ENCODE measurements at regions not wholly inside any gene's neighbourhood (a gene's known extent, or its start where the extent isn't known, plus 50 kb on each side); places are given as distances from the start of the nearest gene placed in this dataset.

- Histone ChIP-seq H3K4me3 (no peak overlapping the region), H3K27me3 (no peaks in the 10 kb centered on the region), H3K36me3 (replicated peaks; ENCODE audit: insufficient read depth, low read depth) (no peaks in the 10 kb centered on the region), H3K4me2 (no peak overlapping the region), H3K9me2 (replicated peaks; ENCODE audit: insufficient read depth) (no peaks in the 10 kb centered on the region), H3K9me3 (ENCODE audit: low read depth) (no peaks in the 10 kb centered on the region), H2AFZ (no peak overlapping the region), H3K27ac (no peak overlapping the region), H3K4me1 (ENCODE audit: insufficient read depth) (no peaks in the 10 kb centered on the region), H3K79me2 (no peaks in the 10 kb centered on the region), H4K20me1 (ENCODE audit: insufficient read depth, poor library complexity, severe bottlenecking) (no peaks in the 10 kb centered on the region)
- 100% methylated on average over 1 of the region's 1 CpG for WGBS (ENCODE audit: low lambda C conversion rate, missing lambda C conversion rate)
- TF ChIP-seq, protein P1, sequence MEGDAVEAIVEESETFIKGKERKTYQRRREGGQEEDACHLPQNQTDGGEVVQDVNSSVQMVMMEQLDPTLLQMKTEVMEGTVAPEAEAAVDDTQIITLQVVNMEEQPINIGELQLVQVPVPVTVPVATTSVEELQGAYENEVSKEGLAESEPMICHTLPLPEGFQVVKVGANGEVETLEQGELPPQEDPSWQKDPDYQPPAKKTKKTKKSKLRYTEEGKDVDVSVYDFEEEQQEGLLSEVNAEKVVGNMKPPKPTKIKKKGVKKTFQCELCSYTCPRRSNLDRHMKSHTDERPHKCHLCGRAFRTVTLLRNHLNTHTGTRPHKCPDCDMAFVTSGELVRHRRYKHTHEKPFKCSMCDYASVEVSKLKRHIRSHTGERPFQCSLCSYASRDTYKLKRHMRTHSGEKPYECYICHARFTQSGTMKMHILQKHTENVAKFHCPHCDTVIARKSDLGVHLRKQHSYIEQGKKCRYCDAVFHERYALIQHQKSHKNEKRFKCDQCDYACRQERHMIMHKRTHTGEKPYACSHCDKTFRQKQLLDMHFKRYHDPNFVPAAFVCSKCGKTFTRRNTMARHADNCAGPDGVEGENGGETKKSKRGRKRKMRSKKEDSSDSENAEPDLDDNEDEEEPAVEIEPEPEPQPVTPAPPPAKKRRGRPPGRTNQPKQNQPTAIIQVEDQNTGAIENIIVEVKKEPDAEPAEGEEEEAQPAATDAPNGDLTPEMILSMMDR (IDR thresholded peaks at IDR 0.05; ENCODE audit: poor library complexity), result no peak
- TF ChIP-seq EZH2 (IDR thresholded peaks at IDR 0.05; ENCODE audit: borderline replicate concordance) (no peak), EZH2phosphoT487 (IDR thresholded peaks at IDR 0.05; ENCODE audit: low read depth, severe bottlenecking, unreplicated experiment) (no peak)
- DNase-seq (ENCODE audit: low spot score), result no peak
Measured at GRCh38 chr2:125424266-125424785, 1231.6 kb upstream of the GYPC start.

GRCh38 chr2:125427721-125428315, 1228.1 kb upstream of the GYPC start:
- Histone ChIP-seq H3K4me2 (no peak overlapping the region), H3K79me2 (no peaks in the 10 kb centered on the region), H2AFZ (no peak overlapping the region), H3K9me2 (replicated peaks; ENCODE audit: insufficient read depth) (no peaks in the 10 kb centered on the region), H3K36me3 (replicated peaks; ENCODE audit: insufficient read depth, low read depth) (no peaks in the 10 kb centered on the region), H4K20me1 (ENCODE audit: insufficient read depth, poor library complexity, severe bottlenecking) (no peaks in the 10 kb centered on the region), H3K27me3 (no peaks in the 10 kb centered on the region), H3K9me3 (ENCODE audit: low read depth) (no peaks in the 10 kb centered on the region), H3K4me1 (ENCODE audit: insufficient read depth) (no peaks in the 10 kb centered on the region), H3K27ac (no peak overlapping the region), H3K4me3 (no peak overlapping the region)
- no peak for TF ChIP-seq EZH2phosphoT487 (IDR thresholded peaks at IDR 0.05; ENCODE audit: low read depth, severe bottlenecking, unreplicated experiment)
- no peak for TF ChIP-seq EZH2 (IDR thresholded peaks at IDR 0.05; ENCODE audit: borderline replicate concordance)
- TF ChIP-seq, protein P1 (IDR thresholded peaks at IDR 0.05; ENCODE audit: poor library complexity), result no peak
- 50% methylated on average over 1 of the region's 1 CpG for WGBS (ENCODE audit: low lambda C conversion rate, missing lambda C conversion rate)
- no peak for DNase-seq (ENCODE audit: low spot score)

- WGBS (ENCODE audit: low lambda C conversion rate, missing lambda C conversion rate), result 83% methylated on average over 5 of the region's 5 CpGs
- H3K4me2 ChIP-seq, result no peak overlapping the region
- H3K27me3 ChIP-seq, result no peaks in the 10 kb centered on the region
- H3K27ac ChIP-seq, result no peak overlapping the region
- DNase-seq (ENCODE audit: low spot score), result no peak
- H3K9me2 ChIP-seq (replicated peaks; ENCODE audit: insufficient read depth), result no peaks in the 10 kb centered on the region
- no peaks in the 10 kb centered on the region for H4K20me1 ChIP-seq (ENCODE audit: insufficient read depth, poor library complexity, severe bottlenecking)
- no peak for TF ChIP-seq EZH2 (IDR thresholded peaks at IDR 0.05; ENCODE audit: borderline replicate concordance)
- TF ChIP-seq EZH2phosphoT487 (IDR thresholded peaks at IDR 0.05; ENCODE audit: low read depth, severe bottlenecking, unreplicated experiment), result no peak
- TF ChIP-seq, protein P1 (IDR thresholded peaks at IDR 0.05; ENCODE audit: poor library complexity), result no peak
- H2AFZ ChIP-seq, result no peak overlapping the region
- no peaks in the 10 kb centered on the region for H3K79me2 ChIP-seq
- no peak overlapping the region for H3K4me3 ChIP-seq
- no peaks in the 10 kb centered on the region for H3K36me3 ChIP-seq (replicated peaks; ENCODE audit: insufficient read depth, low read depth)
- no peaks in the 10 kb centered on the region for H3K9me3 ChIP-seq (ENCODE audit: low read depth)
- no peaks in the 10 kb centered on the region for H3K4me1 ChIP-seq (ENCODE audit: insufficient read depth)
Measured at GRCh38 chr2:125444106-125444505, 1211.9 kb upstream of the GYPC start.
